HG02798 (cell line): ENCODE measurements at regions not wholly inside any gene's neighbourhood (a gene's known extent, or its start where the extent isn't known, plus 50 kb on each side); places are given as distances from the start of the nearest gene placed in this dataset.

Experiments
- ATAC-seq: cut with Tn5 transposase; IDR thresholded peaks from one replicate; pipeline ENCODE4 v1.9.1; 2021; ENCODE audit warnings: mild to moderate bottlenecking; ENCODE audit not compliant: unreplicated experiment, poor library complexity

DNA sequence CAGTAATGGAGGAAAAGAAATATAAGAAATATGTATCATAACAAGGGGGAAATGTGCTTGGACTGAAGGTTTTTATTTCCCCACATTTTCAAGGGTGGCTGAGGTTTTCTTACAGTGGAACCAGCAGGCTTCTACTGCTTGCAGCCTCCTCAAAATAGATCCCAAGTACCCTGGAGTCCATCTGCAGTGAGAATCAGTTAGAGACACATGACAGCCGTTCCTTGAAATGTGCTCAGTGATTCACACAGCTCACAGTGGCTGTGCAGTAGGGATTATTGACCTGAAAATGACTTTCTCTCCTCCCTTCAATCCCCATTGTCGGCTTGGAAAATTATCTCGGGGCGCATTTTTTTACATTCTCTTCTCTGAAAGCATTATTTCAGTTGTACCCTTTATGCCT, 832.0 kb downstream of the TLR4 start:
- no peak for ATAC-seq

DNA sequence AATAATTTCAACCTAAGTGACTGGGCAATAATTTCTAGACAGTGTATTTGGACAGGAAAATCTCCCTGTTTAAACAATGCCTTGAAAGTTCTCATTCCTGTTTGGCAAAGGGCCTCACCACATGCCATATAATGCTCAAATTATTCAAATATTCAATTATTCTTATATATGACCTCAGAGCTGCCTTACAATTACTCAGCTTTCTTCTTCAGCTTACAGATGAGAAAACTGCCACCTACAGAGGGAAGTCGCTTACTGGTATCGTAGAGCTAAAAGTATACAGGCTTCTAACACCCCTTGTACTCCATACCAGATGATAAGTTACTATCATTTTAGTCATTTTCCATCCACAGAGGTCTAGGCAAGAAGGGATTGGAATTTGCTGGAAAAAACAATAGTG, 830.3 kb downstream of the BRINP1 start:
- ATAC-seq, result no peak

DNA sequence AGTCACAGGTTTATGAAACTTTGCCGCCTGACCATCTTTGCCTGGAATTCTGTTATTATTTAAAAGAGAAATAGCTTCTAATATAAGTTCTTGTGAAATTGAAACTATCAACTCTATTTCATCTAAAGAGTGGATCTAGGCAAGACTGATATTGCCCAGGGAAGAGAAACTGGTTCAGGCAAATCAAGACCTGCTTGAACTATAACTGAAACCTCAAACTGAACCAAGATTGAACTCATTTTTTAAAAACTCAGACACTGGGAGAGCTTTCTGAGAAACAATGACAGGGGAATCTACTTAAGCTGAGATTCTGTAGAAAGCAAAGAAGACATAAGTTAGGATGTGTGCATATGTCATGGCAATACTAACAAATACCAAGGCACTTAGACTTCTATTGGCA, 815.8 kb downstream of the BRINP1 start:
- no peak for ATAC-seq

DNA sequence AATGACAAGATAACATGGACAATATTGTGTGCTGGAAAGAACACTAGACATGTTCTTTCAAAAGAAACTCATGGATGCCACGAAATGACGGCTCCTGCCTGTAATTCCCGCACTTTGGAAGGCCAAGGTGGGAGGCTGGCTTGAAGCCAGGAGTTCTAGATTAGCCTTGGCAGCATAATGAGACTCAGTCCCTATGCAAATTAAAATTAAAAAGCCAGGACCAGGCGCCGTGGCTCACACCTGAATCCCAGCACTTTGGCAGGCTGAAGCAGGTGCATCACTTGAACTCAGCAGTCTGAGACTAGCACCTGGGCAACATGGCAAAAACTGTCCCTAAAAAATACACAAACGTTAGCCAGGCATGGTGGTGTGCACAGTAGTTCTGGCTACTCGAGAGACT, 814.2 kb downstream of the BRINP1 start:
- no peak for ATAC-seq

DNA sequence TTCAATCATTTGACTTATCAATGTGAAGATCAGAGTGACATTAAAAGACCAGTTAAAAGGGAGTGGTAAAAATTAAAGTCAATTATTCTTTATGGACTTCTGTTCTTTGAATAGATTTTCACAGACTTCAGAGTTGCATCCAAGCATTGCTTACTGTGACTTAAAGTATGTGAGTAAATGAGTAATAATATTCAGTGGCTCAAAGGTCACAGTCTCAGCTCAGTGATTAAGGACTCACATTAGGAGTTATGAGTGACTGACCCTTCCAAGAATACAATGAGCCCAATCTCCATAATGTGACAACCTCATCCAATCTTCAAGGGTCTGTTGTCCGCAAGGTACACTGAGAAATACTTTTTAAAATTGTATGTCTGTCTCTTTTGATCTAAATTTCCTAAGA, 811.2 kb downstream of the BRINP1 start:
- ATAC-seq, result no peak

DNA sequence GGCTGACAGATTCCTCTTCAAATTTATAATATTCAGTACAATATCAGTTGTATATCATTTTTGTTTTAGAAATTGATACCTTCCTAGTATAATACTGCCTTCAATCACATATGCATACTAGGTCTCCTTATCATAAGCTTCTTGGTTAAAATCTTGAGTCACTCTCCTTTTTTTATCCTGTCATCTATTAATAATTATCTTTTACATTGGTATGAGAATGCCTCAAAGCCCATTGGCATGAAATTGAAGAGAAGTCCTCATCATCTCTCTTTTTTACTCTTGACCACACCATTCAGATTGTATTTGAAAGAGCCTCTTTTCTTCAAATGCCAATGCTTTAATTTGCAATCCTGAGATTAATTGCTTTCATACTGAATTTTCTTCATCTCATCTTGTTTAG, 810.3 kb downstream of the BRINP1 start:
- no peak for ATAC-seq

DNA sequence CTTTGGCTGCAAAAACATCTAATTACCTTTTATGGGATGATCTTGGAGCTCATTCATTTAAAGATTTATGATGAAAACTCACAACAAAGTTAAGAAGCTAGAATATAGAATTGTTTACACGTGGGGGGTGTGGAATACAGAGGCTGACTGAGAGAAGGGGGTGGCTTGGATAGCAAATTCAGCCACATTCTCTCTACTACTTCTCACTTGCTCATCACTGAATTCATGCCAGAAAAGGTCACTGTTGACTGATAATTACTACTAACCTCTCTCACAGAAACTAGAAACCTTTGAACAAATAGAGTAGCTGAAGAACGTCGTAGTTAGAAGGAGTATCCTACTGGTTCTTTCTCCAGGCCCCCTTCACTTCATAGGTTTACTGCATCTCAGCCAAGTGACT, 808.2 kb downstream of the BRINP1 start:
- no peak for ATAC-seq

DNA sequence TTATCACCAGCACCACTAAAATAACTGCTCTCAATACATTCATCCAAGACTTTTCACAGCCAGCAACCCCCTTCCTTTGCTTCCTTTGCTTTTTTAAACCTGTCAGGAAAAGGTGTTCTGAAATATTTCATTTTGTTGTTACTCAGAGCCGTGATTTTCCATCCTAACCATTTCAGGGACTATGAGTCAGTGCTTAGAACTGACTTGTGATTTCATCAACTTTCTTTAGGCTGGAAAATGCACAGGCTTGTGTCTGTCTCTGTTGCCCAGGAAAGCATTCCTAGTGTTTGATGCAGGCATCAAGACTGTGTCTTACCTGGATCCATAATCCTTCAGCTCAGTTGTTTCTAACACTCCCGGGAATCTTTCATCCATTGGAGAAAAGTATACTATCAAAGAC, 805.6 kb downstream of the BRINP1 start:
- no peak for ATAC-seq

DNA sequence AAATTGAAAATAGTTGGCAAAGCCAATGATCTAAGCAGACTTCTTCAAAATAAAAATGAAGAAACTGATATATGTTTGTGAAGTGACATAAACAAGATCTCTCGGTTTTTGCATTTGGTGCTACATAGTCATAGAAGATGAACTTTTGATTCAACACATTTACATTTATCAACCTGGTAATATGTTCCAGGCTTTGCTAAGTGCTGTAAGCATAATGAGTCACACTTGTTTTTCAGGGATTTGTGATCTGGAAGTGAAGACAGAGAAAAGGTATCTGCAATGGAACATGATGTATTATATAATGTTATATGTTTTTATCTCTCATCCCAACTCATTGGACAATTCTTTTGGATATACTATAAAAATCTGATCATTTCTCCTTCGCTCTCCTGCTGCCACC, 801.4 kb downstream of the BRINP1 start:
- no peak for ATAC-seq

DNA sequence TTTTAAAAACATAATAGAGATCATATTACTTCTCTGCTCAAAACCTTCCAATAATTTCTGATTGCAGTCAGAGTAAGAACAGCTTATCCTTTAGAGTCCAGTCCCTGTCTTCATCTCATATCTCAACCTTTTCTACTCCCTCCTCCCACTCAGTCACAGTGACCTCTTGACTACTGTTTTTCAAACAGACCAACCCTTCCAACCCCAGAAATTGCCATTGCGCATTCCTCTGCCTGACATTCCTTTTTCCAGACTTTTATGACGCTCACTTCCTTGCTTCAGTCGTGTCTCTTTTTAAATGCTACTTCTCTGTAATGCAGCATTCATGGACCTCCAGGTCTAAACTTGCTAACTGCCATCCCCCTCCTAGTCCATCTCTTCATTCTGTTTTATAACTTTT, 800.5 kb downstream of the BRINP1 start:
- no peak for ATAC-seq

DNA sequence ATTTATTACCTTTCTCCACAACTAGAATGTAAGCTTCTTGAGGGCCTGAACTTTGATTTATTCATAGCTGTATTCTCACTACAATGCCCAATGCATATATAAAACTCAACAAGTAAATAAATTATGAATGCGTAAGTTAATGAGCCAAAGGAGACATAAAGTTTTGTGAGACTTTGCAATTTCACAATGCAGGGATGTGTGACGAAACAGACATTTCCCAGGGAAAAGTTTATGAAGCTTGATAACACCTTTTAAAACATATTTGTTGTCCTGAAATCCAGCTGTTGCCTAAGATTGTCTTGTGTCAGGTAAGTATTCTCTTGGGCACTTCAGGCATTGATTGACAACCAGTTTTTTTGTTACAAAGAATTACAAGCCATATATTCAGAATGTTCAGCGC, 800.1 kb downstream of the BRINP1 start:
- ATAC-seq, result no peak

DNA sequence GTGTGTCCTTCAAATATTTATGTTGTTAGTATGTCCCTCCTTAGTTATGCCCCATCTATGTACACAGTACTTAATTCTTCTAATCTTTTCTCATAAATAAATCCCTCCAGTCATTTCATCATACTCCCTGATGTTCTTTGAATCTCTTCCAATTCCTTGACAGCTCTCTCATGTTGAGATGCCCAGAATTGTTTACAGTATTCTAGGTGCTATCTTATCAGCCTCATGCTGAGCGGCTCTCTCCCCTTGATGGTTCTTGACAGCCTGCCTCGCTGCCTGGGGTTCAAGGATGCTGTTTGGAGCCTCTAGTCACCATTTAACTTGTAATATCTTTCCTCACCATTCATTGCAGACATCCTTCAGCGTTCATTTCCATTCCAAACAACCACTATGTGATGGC, 799.2 kb downstream of the BRINP1 start:
- ATAC-seq, result no peak

DNA sequence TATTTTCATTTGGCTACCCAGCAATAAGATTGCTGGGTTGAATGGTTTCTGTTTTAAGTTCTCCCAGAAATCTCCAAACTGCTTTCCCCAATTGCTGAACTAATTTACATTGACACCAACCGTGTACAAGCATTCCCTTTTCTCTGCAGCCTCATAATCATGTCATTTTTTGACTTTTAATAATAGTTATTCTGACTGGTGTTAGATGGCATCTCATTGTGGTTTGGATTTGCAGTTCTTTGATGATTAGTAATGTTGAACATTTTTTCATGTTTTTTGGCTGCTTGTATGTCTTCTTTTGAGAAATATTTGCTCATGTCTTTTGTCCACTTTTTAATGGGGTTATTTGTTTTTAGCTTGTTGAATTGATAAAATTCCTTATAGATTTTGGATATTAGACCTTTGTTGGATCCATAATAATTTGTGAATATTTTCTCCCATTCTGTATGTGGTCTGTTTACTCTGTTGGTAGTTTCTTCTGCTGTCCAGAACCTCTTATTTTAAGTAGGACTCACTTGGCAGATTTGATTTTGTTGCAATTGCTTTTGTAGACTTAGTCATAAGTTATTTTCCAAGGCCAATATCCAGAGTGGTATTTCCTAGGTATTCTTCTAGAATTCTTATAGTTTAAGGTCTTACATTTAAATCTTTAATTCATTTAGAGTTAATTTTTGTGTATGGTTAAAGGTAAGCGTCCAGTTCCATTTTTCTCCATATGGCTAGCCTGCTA, 793.7 kb downstream of the BRINP1 start:
- ATAC-seq, result no peak

DNA sequence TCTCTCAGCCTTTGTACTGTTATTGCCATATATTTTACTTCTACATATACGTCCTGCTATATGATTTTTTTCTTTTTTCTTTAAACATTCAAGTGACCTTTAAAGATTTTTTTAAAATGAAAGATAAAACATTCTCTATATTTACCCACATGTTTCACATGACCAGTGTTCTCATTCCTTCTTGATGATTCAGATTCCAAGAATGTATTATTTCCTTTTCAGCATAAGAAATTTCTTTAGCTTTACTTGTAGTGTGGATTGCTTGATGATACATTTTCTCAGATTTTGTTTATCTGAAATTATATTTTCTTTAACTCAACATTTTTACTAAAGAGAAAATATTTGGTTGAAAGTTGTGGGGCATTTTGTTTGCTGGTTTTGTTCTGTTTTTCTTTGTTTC, 792.1 kb downstream of the BRINP1 start:
- ATAC-seq, result no peak

DNA sequence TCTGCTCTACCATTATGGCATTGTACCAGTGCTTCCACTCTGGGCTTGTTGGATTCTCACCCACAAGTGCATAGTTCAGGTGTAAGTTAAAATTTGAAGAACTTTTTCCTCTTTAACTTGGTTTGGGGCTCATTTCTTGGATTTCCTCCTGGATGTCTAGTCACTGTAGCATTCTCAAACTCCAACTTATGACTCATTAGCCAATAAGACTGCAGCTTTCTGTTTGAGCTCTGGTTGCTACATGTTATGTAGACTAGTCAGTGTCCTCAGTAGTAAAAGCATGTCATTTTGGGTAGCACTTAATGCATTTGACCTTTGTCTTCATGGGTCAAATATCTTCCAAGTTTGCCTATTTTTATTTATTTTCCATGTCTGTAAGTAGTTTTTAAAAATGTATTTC, 790.8 kb downstream of the BRINP1 start:
- ATAC-seq, result no peak

DNA sequence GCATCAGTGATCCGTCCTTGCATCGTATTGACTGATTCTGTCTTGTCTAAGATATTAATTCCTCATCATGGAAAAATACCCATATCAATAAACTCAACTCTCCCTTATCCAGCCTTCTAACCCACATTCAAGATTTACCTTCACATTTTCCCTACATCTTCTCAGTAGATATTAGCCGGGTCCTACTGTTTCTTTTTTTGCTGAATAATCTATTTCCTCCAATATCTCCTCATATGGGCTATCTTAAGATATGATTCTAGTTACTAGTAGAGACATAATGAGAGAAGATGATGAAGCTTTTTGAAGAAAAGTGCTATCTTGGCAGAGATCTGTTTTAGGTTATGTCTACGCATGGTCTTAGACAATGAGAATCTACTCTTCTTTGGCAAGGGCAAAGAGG, 785.8 kb downstream of the BRINP1 start:
- ATAC-seq, result no peak

DNA sequence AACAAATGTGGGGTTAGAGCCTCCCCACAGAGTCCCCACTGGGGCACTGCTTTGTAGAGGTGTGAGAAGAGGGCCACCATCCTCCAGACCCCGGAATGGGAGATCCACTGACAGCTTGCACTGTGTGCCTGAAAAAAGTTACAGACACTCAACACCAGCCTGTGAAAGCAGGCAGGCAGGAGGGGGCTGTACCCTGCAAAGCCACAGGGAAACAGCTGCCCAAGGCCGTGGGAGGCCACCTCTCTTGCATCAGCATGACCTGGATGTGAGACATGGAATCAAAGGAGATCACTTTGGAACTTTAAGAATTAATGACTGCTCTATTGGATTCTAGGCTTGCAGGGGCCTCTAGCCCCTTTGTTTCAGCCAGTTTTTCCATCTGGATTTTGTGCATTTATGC, 782.3 kb downstream of the BRINP1 start:
- no peak for ATAC-seq

DNA sequence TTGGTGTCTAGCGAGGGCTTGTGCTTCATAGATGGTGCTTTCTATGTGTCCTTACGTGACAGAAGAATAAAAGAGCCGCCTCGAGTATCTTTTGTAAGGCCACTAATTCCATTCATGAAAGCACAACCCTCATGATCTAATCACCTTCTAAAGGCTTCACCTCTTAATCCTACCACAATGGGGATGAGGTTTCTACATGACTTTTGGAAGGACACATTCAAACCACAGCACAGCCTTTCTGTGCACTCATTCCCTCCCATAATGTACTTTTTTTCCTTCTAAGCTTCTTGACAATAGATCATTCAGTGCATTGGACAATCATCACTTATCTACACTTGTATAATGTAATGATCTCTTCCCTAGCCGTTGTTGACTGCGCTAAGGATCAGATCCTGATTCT, 774.8 kb downstream of the BRINP1 start:
- ATAC-seq, result no peak

DNA sequence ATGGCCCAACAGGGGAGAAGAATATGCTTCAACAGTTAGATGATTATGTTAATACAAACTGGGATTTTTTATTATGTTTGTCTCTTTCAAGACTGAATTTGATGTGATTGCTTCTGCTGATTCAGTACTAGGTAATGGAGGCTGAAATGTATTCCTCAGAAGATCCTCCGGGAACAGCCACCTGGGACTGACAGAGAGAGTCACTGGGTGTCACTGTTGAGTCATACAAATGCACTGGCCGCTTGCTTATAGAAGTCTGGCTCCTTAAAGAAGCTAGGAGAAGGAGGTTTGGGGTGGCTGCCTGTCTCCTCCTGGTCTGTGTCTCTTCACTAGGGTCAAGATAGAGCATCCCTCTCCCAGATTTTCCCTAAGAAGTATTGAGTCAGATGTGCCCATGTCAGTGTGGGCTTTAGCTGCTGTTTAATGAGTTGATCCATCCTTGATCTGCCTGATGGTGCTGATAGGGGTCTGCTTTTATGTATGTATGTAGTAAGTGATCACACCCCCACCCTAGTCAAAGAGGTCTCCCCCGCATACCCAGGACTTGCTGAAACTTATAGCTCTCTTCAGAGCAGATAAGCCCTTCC, 773.4 kb downstream of the BRINP1 start:
- no peak for ATAC-seq

DNA sequence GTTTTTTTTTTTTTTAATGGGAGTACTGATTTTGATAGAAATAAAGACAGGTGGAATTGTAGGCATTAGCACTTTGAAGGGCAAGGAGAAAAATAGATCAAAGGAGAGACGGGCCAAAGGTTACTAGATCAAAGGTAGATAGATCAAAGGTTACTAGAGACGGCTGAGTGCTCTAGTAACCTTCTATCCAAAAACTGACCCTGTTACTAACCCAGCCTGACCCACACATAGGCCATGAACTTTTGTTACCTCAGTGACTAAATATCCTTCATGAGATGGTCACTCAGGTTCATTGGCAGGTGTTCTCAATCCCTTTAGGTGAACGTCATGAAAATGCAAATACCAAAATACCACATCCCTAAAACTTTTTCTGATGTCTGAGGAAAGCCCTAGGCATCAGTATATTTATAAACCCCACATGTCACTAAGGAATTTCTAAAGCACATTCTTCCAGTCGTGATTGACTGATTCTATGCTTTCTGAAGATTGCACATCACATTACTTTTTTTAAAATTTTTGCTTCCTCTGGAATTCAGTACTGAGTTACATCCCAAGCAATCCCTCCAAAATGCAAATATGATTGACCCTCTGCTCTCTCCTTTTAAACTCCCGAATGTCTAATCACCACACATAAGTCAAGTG, 772.7 kb downstream of the BRINP1 start:
- no peak for ATAC-seq

DNA sequence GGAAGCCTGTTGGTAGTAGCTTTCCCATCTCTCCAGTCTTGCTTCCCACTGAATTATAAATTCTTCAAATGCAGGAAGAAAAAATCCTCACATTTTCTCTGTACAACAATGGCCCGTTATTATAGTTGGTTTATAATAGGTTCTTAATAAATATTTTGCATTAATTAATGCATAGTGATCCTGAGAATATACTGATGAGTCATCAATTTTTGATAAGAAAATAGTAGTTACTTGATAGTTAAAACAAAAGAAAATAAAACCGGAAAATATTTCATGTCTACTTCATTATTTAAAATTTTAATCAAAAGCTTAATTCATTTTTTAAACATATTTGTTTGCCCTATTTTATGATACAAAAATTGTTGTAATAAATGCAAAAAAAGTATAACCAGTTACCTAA, 762.6 kb downstream of the BRINP1 start:
- ATAC-seq, result no peak
